NT2/D1 (cell line): ENCODE measurements at regions not wholly inside any gene's neighbourhood (a gene's known extent, or its start where the extent isn't known, plus 50 kb on each side); places are given as distances from the start of the nearest gene placed in this dataset.

Experiments
- SUZ12 ChIP-seq: IDR thresholded peaks from 2 replicates; pipeline ENCODE4 v1.6.1; 2011; ENCODE audit not compliant: insufficient read length, insufficient read depth; ENCODE audit errors: extremely low read depth
- YY1 ChIP-seq: IDR thresholded peaks from 2 replicates; pipeline ENCODE4 v1.6.1; 2011; ENCODE audit not compliant: insufficient read length, insufficient read depth
- ZNF274 ChIP-seq: IDR thresholded peaks from 2 replicates; pipeline ENCODE4 v1.6.1; 2011; ENCODE audit warnings: mild to moderate bottlenecking, low read depth, low read length

DNA sequence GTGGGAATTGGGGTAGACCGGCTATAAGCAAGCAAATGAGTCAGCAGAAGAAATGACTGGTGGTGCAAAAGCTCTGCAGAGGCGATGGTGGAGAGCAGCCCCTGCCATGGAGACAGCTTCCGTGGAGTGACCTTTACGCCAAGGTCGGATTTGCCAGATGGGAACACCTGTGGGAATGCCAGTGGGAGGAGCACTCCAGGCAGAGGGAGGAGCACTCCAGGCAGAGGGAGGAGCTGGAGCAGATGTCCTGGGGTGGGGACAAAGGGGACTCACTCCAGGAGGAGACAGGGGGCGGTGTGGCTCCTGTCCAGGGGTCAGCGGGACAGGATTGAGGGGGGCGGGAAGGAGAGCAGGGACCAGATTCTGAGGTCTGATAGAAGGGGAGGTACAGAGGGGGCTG lies 258.8 kb upstream of the CTBP2 start:
- TF ChIP-seq ZNF274 (no peak), YY1 (no peak), SUZ12 (no peak)
